ENCODE measurements at regions not wholly inside any gene's neighbourhood (a gene's known extent, or its start where the extent isn't known, plus 50 kb on each side); places are given as distances from the start of the nearest gene placed in this dataset.
A peak's percentile ranks its signal among the peaks of the same experiment; 100 is the strongest.

GRCh38 chr10:3233486-3233990, 61.0 kb upstream of the PITRM1 start:
- H3K27ac Mint-ChIP-seq, result no peak overlapping the region
- no peak overlapping the region for H2AFZ ChIP-seq (replicated peaks)
- H3K9me3 ChIP-seq (ENCODE audit: low read depth), result no peaks in the 10 kb centered on the region
- H3K36me3 ChIP-seq, result no peaks in the 10 kb centered on the region
- no peaks in the 10 kb centered on the region for H3K4me1 ChIP-seq
- no peak overlapping the region for H3K27ac ChIP-seq
- no peak for DNase-seq (ENCODE audit: low spot score)
- H3K9ac ChIP-seq, result no peak overlapping the region
- H3K36me3 Mint-ChIP-seq, result no peaks in the 10 kb centered on the region
- peaks cover 2% of the 10 kb centered on the region for H3K27me3 ChIP-seq
- no peak overlapping the region for H3K4me3 ChIP-seq
- H4K20me1 ChIP-seq (ENCODE audit: low read depth), result no peaks in the 10 kb centered on the region
- no peak overlapping the region for H3K4me2 ChIP-seq
- H3K79me2 ChIP-seq (ENCODE audit: low read depth), result no peaks in the 10 kb centered on the region
- H3K4me1 Mint-ChIP-seq, result peaks cover 13% of the 10 kb centered on the region
- no peak overlapping the region for H3K4me3 Mint-ChIP-seq
- no peaks in the 10 kb centered on the region for H3F3A ChIP-seq (ENCODE audit: low read depth)
- peaks cover 8% of the 10 kb centered on the region for H3K9me3 Mint-ChIP-seq
- TF ChIP-seq, protein P1, sequence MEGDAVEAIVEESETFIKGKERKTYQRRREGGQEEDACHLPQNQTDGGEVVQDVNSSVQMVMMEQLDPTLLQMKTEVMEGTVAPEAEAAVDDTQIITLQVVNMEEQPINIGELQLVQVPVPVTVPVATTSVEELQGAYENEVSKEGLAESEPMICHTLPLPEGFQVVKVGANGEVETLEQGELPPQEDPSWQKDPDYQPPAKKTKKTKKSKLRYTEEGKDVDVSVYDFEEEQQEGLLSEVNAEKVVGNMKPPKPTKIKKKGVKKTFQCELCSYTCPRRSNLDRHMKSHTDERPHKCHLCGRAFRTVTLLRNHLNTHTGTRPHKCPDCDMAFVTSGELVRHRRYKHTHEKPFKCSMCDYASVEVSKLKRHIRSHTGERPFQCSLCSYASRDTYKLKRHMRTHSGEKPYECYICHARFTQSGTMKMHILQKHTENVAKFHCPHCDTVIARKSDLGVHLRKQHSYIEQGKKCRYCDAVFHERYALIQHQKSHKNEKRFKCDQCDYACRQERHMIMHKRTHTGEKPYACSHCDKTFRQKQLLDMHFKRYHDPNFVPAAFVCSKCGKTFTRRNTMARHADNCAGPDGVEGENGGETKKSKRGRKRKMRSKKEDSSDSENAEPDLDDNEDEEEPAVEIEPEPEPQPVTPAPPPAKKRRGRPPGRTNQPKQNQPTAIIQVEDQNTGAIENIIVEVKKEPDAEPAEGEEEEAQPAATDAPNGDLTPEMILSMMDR (IDR thresholded peaks at IDR 0.05), result no peak
- no peak for TF ChIP-seq EZH2 (IDR thresholded peaks at IDR 0.05)
- TF ChIP-seq EZH2phosphoT487 (IDR thresholded peaks at IDR 0.05), result no peak
- H3K27me3 Mint-ChIP-seq (ENCODE audit: insufficient read depth, low read depth), result peaks cover 7% of the 10 kb centered on the region

- Mint-ChIP-seq H3K27me3 (ENCODE audit: insufficient read depth, low read depth) (peaks cover 6% of the 10 kb centered on the region), H3K4me1 (peaks cover 11% of the 10 kb centered on the region), H3K27ac (no peak overlapping the region), H3K36me3 (no peaks in the 10 kb centered on the region), H3K4me3 (no peak overlapping the region), H3K9me3 (peaks cover 8% of the 10 kb centered on the region)
- H2AFZ ChIP-seq (replicated peaks), result no peak overlapping the region
- no peak overlapping the region for H3K9ac ChIP-seq
- no peak overlapping the region for H3K27ac ChIP-seq
- no peaks in the 10 kb centered on the region for H3K36me3 ChIP-seq
- no peak overlapping the region for H3K4me2 ChIP-seq
- no peaks in the 10 kb centered on the region for H4K20me1 ChIP-seq (ENCODE audit: low read depth)
- H3K9me3 ChIP-seq (ENCODE audit: low read depth), result no peaks in the 10 kb centered on the region
- DNase-seq (ENCODE audit: low spot score), result no peak
- H3K79me2 ChIP-seq (ENCODE audit: low read depth), result no peaks in the 10 kb centered on the region
- no peaks in the 10 kb centered on the region for H3K4me1 ChIP-seq
- TF ChIP-seq, protein P1 (IDR thresholded peaks at IDR 0.05), result peak; percentile 30
- TF ChIP-seq EZH2 (IDR thresholded peaks at IDR 0.05) (no peak), EZH2phosphoT487 (IDR thresholded peaks at IDR 0.05) (no peak)
- H3F3A ChIP-seq (ENCODE audit: low read depth), result no peaks in the 10 kb centered on the region
- H3K27me3 ChIP-seq, result no peaks in the 10 kb centered on the region
- no peak overlapping the region for H3K4me3 ChIP-seq
Measured at GRCh38 chr10:3231951-3232730, 59.6 kb upstream of the PITRM1 start.

- H3K36me3 ChIP-seq, result no peaks in the 10 kb centered on the region
- DNase-seq (ENCODE audit: low spot score), result no peak
- Mint-ChIP-seq H3K9me3 (peaks cover 6% of the 10 kb centered on the region), H3K27ac (no peak overlapping the region), H3K36me3 (no peaks in the 10 kb centered on the region), H3K27me3 (ENCODE audit: insufficient read depth, low read depth) (peaks cover 6% of the 10 kb centered on the region), H3K4me3 (no peak overlapping the region), H3K4me1 (no peaks in the 10 kb centered on the region)
- H3K9me3 ChIP-seq (ENCODE audit: low read depth), result no peaks in the 10 kb centered on the region
- no peaks in the 10 kb centered on the region for H3F3A ChIP-seq (ENCODE audit: low read depth)
- no peak overlapping the region for H3K9ac ChIP-seq
- no peak overlapping the region for H3K4me2 ChIP-seq
- no peak overlapping the region for H3K4me3 ChIP-seq
- TF ChIP-seq EZH2phosphoT487 (IDR thresholded peaks at IDR 0.05) (no peak), EZH2 (IDR thresholded peaks at IDR 0.05) (no peak)
- TF ChIP-seq, protein P1 (IDR thresholded peaks at IDR 0.05), result no peak
- H3K27me3 ChIP-seq, result no peaks in the 10 kb centered on the region
- no peak overlapping the region for H3K27ac ChIP-seq
- H2AFZ ChIP-seq (replicated peaks), result no peak overlapping the region
- no peaks in the 10 kb centered on the region for H3K4me1 ChIP-seq
- no peaks in the 10 kb centered on the region for H3K79me2 ChIP-seq (ENCODE audit: low read depth)
- H4K20me1 ChIP-seq (ENCODE audit: low read depth), result no peaks in the 10 kb centered on the region
Measured at GRCh38 chr10:3229815-3230214, 57.2 kb upstream of the PITRM1 start.

Measured in neural progenitor cell (in vitro differentiated cells).